HPDE6-E6E7 (cell line): ENCODE measurements at regions not wholly inside any gene's neighbourhood (a gene's known extent, or its start where the extent isn't known, plus 50 kb on each side); places are given as distances from the start of the nearest gene placed in this dataset.

Experiments
- DNase-seq: peaks from one replicate; pipeline ENCODE4 v3.0.0; 2011; ENCODE audit warnings: missing footprints; ENCODE audit errors: extremely low spot score

GRCh38 chr1:189499736-189500135 lies 977.9 kb downstream of the BRINP3 start:
- no peak for DNase-seq

GRCh38 chr1:189500778-189501177 lies 976.9 kb downstream of the BRINP3 start:
- no peak for DNase-seq

- DNase-seq: no peak
Observed at GRCh38 chr1:189510827-189511226, 966.8 kb downstream of the BRINP3 start.

- DNase-seq: no peak
Observed at GRCh38 chr1:189513091-189513490, 964.6 kb downstream of the BRINP3 start.

- DNase-seq: no peak
Observed at GRCh38 chr1:189522441-189522840, 955.2 kb downstream of the BRINP3 start.

- DNase-seq: no peak
Observed at GRCh38 chr1:189524501-189524900, 953.2 kb downstream of the BRINP3 start.

- DNase-seq: no peak
Observed at GRCh38 chr1:189530162-189530561, 947.5 kb downstream of the BRINP3 start.

- DNase-seq: no peak
Observed at GRCh38 chr1:189538271-189538670, 939.4 kb downstream of the BRINP3 start.

GRCh38 chr1:189550498-189550897 lies 927.2 kb downstream of the BRINP3 start:
- DNase-seq: no peak

- DNase-seq: no peak
Observed at GRCh38 chr1:189563784-189564183, 913.9 kb downstream of the BRINP3 start.

- no peak for DNase-seq
Observed at GRCh38 chr1:189567890-189568289, 909.8 kb downstream of the BRINP3 start.

- no peak for DNase-seq
Observed at GRCh38 chr1:189596197-189596596, 881.5 kb downstream of the BRINP3 start.

GRCh38 chr1:189597083-189597482 lies 880.6 kb downstream of the BRINP3 start:
- DNase-seq: peak; percentile 14

- no peak for DNase-seq
Observed at GRCh38 chr1:189605226-189605625, 872.4 kb downstream of the BRINP3 start.

GRCh38 chr1:189606047-189606446 lies 871.6 kb downstream of the BRINP3 start:
- no peak for DNase-seq

- no peak for DNase-seq
Observed at GRCh38 chr1:189606795-189607476, 870.7 kb downstream of the BRINP3 start.

GRCh38 chr1:189607477-189608096 lies 870.1 kb downstream of the BRINP3 start:
- DNase-seq: no peak

GRCh38 chr1:189609167-189609566 lies 868.5 kb downstream of the BRINP3 start:
- no peak for DNase-seq

- peak; percentile 43 for DNase-seq
Observed at GRCh38 chr1:189616893-189617292, 860.8 kb downstream of the BRINP3 start.

GRCh38 chr1:189619682-189620332 lies 857.9 kb downstream of the BRINP3 start:
- peak; percentile 68 for DNase-seq

- no peak for DNase-seq
Observed at GRCh38 chr1:189620471-189620870, 857.2 kb downstream of the BRINP3 start.

- no peak for DNase-seq
Observed at GRCh38 chr1:189623336-189623735, 854.3 kb downstream of the BRINP3 start.

- DNase-seq: no peak
Observed at GRCh38 chr1:189627427-189627826, 850.2 kb downstream of the BRINP3 start.
